NCI-H146 (cell line): ENCODE measurements at regions not wholly inside any gene's neighbourhood (a gene's known extent, or its start where the extent isn't known, plus 50 kb on each side); places are given as distances from the start of the nearest gene placed in this dataset.
"Not testable (repeated sequence)": the region's sequence is repeated elsewhere in the genome, so short reads cannot be mapped to it uniquely, and the experiment has no call there.

Experiments
- DNase-seq: peaks from one replicate; lab custom pipeline; 2025; lab: John Stamatoyannopoulos, UW

DNA sequence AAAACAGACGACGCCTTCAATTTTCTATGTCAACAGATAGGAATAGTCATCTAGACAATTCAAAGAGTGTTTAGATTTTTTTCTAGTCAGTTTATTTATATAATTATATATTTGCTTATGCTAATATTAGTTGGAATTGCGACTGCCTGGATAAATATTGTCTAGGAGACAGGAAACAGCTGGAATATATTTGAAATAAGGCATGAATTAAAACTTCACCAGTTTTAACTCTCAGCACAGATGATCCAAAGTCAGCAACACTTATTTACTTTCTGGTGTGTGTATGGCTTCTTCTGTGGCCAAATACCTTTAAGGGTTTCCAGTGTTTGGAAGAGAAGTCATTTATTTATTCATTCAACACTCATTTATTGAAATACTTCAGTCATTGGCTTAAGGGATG, 1215.4 kb upstream of the USP15 start:
- DNase-seq = no peak

DNA sequence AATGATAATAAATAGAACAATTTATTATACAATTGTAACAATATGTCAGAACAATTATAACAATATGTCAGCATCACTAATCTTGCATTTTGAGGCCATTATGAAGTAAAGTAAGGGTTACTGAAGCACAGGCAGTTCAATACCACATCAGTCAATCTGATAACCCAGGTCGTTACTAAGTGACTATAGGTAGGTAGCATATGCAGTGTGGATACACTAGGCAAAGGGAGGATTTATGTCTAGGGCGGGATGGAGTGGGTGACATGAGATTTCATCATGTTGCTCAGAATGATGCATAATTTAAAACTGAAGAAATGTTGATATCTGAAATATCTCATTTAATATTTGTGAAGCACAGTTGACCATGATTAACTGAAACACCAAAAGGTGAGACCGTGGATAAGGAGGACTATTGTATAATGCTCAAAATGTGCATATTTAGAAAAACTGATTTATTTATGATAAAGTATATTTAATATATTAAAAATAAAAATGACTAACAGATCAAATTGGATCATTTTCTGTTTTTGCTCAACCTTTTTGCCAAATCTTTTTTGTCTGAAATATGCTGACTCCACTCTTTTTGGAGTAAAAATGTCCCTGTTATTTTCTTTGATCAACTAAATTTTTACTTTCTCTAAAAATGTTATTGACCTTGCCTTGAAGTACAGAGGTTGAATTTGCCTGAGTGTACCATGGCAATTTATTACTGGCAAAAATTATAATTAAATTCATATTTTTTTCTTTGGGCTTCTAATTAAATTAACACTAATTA, 1189.4 kb upstream of the USP15 start:
- DNase-seq = no peak

DNA sequence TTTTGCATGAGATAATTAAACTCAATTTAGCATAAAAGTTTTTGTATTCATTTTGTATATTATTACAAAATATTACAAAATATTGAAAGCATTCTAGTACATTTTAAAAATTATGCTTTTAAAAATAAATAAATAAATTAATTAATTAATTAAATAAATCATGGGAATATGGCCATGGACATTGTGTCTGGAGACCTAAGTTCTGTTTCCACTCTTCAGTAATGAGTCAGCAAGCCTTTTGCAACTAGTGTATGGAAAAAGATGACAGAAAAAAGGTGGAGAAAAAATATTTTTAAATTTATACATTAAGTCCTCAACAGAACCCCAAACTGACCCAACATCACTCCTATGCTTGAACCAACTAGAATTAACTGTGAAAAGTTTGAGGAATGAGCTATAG, 1187.5 kb upstream of the USP15 start:
- DNase-seq = no peak

DNA sequence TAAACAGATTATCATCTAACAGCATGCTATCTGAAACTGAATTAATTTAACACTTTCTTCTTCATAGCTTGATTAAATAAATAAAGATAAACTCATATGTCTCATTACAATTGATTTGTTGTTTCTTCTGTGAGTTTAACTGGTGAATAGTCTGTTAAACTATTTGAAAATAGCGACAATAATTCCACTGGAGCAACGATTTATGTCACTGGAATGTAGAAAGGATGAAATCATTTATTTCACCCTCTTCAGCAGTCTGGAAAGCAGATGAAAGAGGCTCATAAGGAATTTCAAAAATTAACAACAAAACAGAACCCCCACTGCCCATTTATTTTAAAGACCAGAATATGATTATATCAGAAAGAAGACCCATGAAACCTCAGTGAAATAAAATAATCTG, 1165.1 kb upstream of the USP15 start:
- DNase-seq = no peak

DNA sequence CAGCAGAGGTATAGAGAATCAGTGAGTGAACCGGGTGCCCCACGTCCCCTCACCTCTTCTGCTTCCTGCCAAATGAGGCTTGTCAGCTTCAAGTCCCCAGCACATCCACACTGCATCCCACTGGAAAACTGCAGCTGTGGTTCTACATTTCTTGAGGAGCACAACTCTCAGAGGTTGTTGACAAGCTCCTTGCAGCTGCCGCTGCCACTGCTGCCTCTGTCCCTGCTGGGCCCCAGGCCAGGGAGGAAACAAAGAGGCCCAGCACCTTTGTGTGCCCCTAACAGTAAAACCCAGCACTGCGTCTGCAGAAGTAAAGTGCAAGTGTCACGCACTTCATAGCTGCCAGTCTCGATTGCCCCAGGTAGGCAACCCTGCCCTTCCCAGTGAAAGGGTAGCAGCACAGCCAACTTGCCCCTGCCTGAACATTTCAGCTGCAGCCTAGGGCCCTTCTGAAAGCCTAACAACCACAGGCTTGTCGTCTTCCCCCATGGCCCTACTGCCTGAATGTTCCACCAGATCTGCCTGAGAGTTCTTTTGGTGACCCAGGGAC, 1162.1 kb upstream of the USP15 start:
- DNase-seq = no peak

DNA sequence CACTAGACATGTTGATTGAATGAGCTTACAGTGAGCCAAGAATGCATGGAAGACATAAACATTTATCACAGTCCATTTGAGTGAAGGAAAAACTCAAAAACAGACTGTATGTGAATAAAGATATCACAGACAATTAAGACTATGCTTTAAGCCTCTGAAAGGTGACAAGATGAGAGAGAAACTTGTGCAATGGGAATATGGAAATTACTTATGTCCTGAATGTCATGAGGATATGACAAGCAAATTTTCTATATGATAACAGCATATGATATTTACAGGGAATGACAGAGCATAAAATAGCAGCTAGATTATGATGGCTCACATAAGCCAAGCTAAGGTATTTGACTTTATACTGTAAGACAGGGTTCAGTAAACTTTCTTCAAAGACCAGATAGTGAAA, 1153.1 kb upstream of the USP15 start:
- no peak for DNase-seq

DNA sequence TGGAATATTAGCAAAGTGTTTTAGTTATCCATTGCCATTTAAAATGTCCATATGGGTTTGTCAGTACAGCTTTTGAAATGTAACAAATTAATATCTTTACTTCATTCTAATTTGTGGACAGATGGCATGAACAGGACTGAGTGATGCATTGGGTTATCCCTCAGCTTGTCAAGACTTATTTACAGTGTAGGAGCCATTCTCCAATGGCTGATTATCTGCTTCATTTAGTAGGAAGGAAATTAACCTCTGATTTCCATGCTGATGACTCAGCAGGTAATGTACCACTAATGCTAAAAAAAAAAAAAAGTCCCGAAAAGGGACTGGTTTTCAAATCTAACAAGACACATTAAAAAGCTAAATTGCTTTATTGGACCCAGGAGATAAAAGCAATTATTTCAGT, 1149.0 kb upstream of the USP15 start:
- no peak for DNase-seq

DNA sequence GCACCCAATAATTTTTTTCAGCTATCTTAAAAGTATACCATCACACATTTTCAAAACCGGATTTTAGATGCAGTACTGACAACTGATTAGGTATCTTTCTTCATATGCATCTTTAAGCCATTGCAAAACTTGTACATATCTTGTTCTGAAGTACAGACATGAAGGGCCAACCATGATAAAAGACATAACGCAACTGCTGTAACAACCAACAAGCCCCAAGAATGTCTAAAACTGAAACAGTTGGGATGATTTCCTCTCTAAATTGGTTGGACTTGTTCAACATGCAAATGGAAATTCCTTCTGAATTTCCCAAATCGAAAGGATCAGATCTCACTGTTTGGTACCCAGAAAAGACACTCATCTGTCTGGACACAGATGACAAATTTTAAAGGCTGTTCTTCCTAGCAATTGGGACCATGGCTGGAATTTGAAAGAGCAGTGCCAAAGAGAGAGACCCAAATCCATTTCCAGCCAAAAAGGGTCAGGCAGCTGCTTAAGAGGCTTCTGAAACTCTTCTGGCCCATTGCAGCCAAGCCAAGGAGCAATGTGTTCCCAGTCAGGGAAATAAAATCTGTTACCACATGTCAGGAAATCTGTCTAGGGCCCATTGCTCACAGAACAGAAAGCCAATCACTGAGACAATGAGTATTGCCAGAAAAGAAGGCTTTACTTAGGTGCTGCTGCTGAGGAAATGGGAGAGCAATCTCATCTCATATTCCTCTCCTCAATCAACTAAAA, 1122.4 kb upstream of the USP15 start:
- no peak for DNase-seq

DNA sequence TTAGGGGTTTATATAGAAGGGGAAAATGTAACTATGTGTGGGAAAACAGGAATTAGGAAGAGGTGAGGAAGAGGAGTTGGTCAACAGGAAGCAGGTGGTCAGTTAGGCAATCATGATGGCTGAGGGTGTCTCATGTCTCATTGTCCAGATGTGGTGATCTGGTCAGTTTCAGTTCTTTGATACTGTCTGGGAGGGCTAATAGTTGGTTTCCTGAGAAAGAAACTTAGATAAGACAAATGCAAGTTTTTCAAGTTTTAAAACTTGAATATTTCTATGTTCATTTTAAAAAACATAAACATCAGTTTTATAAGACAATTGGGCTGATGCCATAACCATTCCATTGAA, 1121.8 kb upstream of the USP15 start:
- DNase-seq = no peak

DNA sequence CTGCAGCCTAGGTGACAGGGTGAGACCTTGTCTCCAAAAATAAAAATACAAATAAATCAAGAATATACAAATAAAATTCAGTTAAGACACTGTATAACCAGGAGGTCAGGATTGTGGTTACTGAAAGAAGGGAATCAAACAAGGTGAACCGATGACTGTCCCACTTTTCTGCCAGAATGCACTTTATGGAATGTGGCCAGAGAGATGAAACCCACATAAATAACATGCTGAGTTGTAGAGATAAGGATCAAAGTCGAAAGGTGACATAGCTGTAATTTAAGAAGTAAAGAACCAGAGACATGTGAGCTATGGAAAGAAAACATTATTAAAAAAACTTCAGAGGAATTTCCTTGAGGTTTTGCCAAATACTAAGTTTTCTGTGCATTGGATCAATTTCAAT, 1098.2 kb upstream of the USP15 start:
- DNase-seq = no peak

DNA sequence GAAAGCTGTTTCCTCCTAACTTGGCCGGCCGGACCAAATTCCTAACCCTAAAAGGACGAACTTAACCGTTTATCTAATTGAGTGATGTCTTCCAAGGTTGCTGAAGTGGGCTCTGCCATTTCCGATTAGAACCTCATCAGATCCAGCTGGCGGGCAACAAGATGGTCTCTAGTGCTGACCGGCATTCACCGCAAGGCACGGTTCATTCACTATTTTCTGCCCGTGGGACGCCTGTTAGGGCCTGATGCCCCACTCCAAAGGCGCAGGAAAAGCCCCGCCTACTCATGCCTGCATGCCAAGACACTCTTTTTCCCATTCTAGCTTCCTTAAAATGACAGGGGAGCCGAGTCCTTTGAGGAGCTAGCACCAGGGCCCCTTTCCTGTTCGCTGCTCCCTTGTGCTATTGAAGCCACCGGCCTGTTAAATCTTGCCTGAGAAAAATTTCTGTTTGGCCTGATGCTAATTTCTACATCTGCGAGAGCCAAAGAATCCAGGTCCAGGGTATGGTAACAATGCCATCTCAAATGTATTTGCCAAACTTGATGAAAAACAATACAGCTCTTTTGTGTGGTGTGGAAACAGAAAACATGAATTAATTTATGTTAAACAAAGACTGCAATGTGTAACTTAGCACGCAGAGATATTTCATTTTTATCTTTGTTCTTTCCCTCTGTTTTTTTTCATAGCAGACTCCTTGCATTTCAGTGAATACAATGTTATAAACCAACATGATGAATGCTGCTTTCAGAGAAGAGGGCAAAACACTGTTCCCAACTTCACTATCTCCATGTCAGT, 1071.2 kb upstream of the USP15 start:
- DNase-seq = no peak

DNA sequence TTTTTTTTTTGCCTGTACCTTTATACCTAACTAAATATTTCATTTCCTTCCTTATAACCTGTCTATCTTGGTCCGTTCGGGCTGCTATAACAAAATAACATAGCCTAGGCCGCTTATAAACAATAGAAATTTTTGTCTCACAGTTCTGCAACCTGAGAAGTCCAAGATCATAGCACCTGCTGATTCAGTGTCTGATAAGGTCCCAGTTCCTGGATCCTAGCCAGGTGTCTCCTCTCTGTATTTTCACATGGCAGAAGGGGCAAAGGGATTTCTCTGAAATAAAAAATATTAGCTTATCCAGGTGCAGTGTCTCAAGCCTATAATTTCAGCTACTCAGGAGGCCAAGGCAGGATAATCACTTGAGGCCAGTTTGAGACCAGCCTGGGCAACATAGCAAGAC, 1046.6 kb upstream of the USP15 start:
- peak; percentile 4 for DNase-seq

DNA sequence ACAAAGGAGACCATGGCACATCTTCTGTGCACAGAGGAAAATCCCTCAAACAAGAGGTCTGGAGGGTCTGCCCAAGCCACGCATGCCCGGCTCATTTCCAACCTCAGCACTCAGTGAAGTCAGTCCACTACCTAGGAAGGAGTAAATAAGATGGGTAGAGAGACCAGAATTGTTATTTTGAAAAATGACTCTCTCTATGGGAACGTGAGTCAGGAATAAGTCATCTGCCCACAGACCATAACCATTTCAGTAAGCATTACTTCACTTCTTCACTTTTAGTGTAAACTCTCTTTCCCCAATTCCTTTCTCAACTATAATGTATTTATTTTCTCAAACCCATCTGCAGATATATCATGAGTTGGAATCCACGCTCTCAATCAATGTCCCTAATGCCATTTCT, 1039.9 kb upstream of the USP15 start:
- no peak for DNase-seq

DNA sequence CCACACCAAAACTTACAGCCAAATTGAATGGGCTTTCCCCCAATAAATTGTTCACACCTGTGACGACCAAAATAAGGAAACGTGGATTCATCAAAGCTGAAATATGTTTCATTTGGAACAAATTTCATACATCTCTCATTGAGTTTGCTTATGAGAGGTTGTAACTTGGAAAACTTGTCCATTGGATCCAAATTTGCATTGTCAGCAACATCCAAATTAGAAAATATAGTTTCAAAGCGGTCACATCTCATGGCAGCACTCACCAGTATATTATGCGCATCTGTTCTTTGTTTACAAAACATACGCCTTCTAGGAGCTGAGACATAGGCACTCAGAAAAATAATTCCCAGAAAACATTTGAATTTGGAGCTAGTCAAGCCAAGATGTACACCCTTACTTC, 1028.2 kb upstream of the USP15 start:
- no peak for DNase-seq

DNA sequence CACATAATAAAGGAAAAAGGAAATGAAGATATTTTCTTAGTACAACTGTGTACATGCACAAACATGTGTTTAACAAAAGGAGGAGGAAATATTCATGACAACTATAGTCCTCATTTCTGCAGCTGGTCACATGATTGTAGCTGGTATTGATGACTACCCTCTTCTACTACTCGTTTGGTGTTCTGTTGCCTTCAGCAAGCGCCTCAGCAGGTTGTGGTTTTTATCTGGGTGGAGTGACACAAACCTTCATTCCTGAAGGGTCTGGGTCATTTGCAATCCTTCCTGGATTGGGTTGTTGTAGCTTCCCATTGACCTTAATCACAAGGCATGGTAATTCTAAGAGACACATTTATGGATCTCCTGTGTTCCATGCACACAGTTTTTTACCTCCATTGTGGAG, 1009.9 kb upstream of the USP15 start:
- no peak for DNase-seq

DNA sequence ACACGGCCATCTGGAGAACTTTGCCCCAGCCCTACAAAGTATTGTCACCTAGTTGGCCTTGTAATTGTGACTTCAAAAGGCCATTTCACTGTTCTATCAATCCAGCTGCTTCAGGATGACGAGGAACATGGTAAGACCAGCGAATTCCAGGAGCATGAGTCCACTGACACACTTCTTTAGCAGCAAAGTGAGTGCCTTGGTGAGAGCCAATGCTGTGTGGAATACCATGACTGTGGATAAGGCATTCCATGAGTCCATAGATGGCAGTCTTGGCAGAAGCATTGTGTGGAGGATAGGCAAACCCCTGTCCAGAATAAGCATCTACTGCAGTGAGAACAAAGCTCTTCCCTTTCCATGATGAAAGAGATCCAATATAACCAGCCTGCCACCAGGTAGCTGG, 1009.1 kb upstream of the USP15 start:
- no peak for DNase-seq

DNA sequence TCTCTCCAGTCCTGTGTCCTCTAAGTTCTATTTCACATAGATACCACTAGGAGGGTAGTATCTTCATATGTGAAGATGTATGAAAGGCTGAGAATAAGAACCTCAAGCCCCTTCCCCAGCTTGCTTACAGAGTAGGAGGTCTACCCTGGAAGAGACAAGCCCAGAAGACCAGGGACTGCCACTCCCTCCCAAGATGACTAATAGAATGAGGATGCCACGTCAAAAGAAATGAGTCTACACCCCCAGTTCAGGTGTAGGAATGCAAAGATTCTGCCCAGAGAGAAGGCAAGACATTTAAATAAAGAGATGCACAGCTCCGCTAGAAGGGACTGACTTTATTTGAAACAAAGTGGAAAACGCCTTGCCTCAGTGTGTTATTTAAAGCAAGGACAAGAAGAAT, 1006.0 kb upstream of the USP15 start:
- DNase-seq = no peak

DNA sequence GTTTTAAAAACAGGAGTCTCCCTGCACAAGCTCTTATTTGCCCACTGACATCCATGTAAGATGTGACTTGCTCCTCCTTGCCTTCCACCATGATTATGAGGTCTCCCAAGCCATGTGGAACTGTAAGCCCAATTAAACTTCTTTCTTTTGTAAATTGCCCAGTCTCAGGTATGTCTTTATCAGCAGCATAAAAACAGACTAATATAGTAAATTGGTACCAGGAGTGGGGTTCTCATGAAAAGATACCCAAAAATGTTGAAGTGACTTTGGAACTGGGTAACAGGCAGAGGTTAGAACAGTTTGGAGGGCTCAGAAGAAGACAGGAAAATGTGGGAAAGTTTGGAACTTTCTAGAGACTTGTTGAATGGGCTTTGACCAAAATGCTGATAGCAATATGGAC, 995.9 kb upstream of the USP15 start:
- DNase-seq = not testable (repeated sequence)

DNA sequence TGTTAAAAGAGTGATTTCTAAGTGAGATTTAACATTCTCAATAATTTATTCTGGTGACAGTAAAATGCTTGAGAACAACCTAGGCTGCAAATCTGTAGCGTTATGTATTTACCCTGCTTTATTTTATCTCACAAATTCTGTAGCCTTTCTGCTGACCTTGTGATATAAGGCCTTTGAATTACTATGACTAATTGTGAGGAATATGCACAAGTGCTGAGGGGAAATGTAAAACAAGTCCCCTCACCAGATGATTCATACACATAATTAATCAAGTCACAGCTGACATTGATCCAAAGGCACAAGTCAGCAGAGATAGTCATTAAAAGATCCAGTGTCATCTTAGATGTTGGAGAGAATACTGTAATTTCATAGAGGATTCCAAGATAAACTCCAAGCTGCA, 992.7 kb upstream of the USP15 start:
- no peak for DNase-seq

DNA sequence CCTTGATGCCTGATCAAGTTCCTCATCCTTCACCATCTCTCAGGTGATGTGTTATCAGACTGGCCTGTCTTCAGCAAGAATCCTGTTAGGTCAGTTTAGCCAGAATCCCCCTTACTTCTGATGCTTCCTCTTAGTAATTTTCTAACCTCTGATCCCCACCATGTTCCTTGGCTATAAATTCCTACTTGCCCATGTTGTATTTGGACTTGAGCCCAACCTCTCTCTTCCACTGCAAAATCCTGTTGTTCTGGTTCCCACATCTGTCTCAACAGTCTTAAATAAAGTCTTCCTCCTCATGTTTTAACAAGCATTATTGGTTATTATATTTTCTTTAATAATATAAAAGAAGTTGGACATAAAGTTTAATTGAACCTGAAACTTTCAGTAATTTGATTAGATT, 987.8 kb upstream of the USP15 start:
- DNase-seq = no peak

DNA sequence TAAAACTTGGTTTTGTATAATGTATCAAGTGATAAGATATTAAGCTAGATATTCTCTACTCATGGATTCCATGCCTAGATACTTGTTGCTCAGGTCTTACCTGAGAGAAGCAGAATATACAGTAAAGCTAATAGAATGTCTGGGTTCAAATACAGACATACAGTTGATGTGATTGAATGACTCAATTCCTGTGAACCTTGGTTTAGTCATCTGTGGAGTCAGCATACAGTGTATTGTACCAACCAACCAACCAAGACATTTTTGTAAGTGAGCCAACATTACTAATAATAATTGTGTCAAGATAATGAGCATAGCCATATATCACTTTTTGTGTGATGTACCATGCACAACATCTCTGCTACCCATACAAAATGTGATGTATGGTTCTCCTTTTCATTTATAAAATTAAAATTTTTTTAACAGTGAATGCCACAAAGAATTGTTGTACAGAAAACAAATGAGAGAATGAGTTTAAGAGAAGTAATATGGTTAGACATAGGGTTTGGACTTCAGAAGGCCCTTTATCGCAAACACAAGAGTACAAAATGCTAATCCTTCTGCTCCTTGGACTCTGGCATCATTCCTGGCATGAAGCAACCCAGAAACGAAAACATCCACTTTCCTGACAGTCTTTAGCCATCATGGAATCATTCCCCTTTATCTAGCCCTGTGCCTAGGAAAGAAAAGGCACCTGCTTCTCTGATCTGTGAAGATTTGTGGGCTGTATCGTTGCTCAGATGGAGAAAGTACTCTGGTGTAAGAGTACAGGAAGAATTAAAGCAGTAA, 977.2 kb upstream of the USP15 start:
- DNase-seq = no peak

DNA sequence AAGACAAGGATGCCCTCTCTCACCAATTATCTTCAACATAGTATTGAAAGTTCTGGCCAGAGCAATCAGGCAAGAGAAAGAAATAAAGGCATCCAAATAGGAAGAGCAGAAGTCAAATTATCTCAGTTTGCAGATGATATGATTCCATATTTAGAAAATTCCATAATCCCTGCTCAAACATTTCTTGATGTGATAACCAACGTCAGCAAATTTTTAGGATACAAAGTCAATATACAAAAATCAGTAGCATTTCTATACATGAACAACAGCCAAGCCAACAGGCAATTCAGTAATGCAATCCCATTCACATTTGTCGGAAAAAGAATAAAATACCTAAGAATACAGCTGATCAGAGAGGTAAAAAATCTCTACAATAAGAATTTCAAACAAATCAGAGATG, 969.7 kb upstream of the USP15 start:
- no peak for DNase-seq
